DMS53 treated with DMSO at 0.1 percent for 48 hours (cell line): ENCODE measurements at regions not wholly inside any gene's neighbourhood (a gene's known extent, or its start where the extent isn't known, plus 50 kb on each side); places are given as distances from the start of the nearest gene placed in this dataset.
A peak's percentile ranks its signal among the peaks of the same experiment; 100 is the strongest.
"Not testable (repeated sequence)": the region's sequence is repeated elsewhere in the genome, so short reads cannot be mapped to it uniquely, and the experiment has no call there.

Experiments
- DNase-seq: peaks from one replicate; lab custom pipeline; 2025; ENCODE audit not compliant: unreplicated experiment; lab: John Stamatoyannopoulos, UW

- DNase-seq = no peak
Measured at GRCh38 chr17:71170070-71170469, 950.8 kb upstream of the SOX9 start.

- no peak for DNase-seq
Measured at GRCh38 chr17:71171270-71171669, 949.5 kb upstream of the SOX9 start.

GRCh38 chr17:71173991-71174390 lies 946.8 kb upstream of the SOX9 start:
- no peak for DNase-seq

GRCh38 chr17:71176331-71176730 lies 944.5 kb upstream of the SOX9 start:
- no peak for DNase-seq

GRCh38 chr17:71176928-71177443 lies 943.8 kb upstream of the SOX9 start:
- DNase-seq = no peak

GRCh38 chr17:71180801-71181385 lies 939.9 kb upstream of the SOX9 start:
- DNase-seq = no peak

GRCh38 chr17:71183066-71183660 lies 937.7 kb upstream of the SOX9 start:
- DNase-seq = peak; percentile 84

- no peak for DNase-seq
Measured at GRCh38 chr17:71184716-71185115, 936.1 kb upstream of the SOX9 start.

- no peak for DNase-seq
Measured at GRCh38 chr17:71187145-71187878, 933.5 kb upstream of the SOX9 start.

- DNase-seq = no peak
Measured at GRCh38 chr17:71188811-71189492, 931.9 kb upstream of the SOX9 start.

GRCh38 chr17:71189493-71189831 lies 931.4 kb upstream of the SOX9 start:
- DNase-seq = no peak

- no peak for DNase-seq
Measured at GRCh38 chr17:71192039-71192555, 928.7 kb upstream of the SOX9 start.

- no peak for DNase-seq
Measured at GRCh38 chr17:71192848-71193247, 928.0 kb upstream of the SOX9 start.

- DNase-seq = no peak
Measured at GRCh38 chr17:71200597-71200996, 920.2 kb upstream of the SOX9 start.

GRCh38 chr17:71201639-71202038 lies 919.2 kb upstream of the SOX9 start:
- DNase-seq = no peak

- DNase-seq = no peak
Measured at GRCh38 chr17:71202449-71202848, 918.4 kb upstream of the SOX9 start.

GRCh38 chr17:71203953-71204352 lies 916.9 kb upstream of the SOX9 start:
- no peak for DNase-seq

GRCh38 chr17:71205951-71206350 lies 914.9 kb upstream of the SOX9 start:
- not testable (repeated sequence) for DNase-seq

- no peak for DNase-seq
Measured at GRCh38 chr17:71208111-71208704, 912.6 kb upstream of the SOX9 start.

- no peak for DNase-seq
Measured at GRCh38 chr17:71213936-71214335, 906.9 kb upstream of the SOX9 start.

- no peak for DNase-seq
Measured at GRCh38 chr17:71217769-71218168, 903.1 kb upstream of the SOX9 start.
